BJ (cell line): ENCODE measurements at regions not wholly inside any gene's neighbourhood (a gene's known extent, or its start where the extent isn't known, plus 50 kb on each side); places are given as distances from the start of the nearest gene placed in this dataset.

Experiments used
- CTCF ChIA-PET: fragments of 350-600 bp; formaldehyde crosslinking; extraction: SDS; loops from one replicate; lab custom pipeline; 2021; ENCODE audit warnings: antibody characterized with exemption, inconsistent platforms; lab: Yijun Ruan, JAX
- POLR2A ChIA-PET: fragments of 300-600 bp; sonication (Branson Sonifier 250); formaldehyde crosslinking; extraction: SDS; loops from one replicate; lab custom pipeline; 2021; ENCODE audit warnings: antibody characterized with exemption; lab: Charles Lee
- DNase-seq: peaks from one replicate; pipeline ENCODE4 v3.0.0-alpha.2; 2011; ENCODE audit warnings: low read depth
- H3K27me3 ChIP-seq: 2 replicates; pipeline ENCODE4 v1.6.0; 2011; ENCODE audit warnings: low read length; ENCODE audit not compliant: control insufficient read depth, insufficient read depth
- H3K36me3 ChIP-seq: 2 replicates; pipeline ENCODE4 v1.5.1; 2011; ENCODE audit warnings: low read length; ENCODE audit not compliant: control insufficient read depth, insufficient read depth
- H3K4me3 ChIP-seq: 2 replicates; pipeline ENCODE4 v1.5.1; 2011; ENCODE audit warnings: low read depth, mild to moderate bottlenecking, control low read depth, low read length
- CTCF ChIP-seq: IDR thresholded peaks from 2 replicates; pipeline ENCODE4 v1.5.1; 2011; ENCODE audit warnings: low read depth, mild to moderate bottlenecking, control low read depth, inconsistent platforms, low read length, moderate library complexity; ENCODE audit not compliant: insufficient read depth

- CTCF ChIA-PET, result interaction anchor here (0.6 to 4.2 kb wide), 33 partner anchors 9 to 1288 kb away, joined by 3 to 28 read pairs (median 4); partner anchors contain the start of gene BTG1
- peak; percentile 46 for DNase-seq
- peak overlapping the region; percentile 30 for H3K4me3 ChIP-seq
- no peaks in the 10 kb centered on the region for H3K36me3 ChIP-seq
- no peak for TF ChIP-seq CTCF
- H3K27me3 ChIP-seq, result peaks cover 1% of the 10 kb centered on the region; the same call in 1 of the 2 replicates
- POLR2A ChIA-PET, result interaction anchor here (0.6 to 1.2 kb wide), 5 partner anchors 727 to 1268 kb away, joined by 3 to 8 read pairs (median 3); partner anchors contain the start of gene BTG1
These were observed 198.7 kb upstream of the DCN start for GRCh38 chr12:91381309-91381804.

GRCh38 chr12:91380631-91381030 lies 198.0 kb upstream of the DCN start:
- H3K4me3 ChIP-seq, result no peak overlapping the region
- peaks cover 3% of the 10 kb centered on the region; the same call in 1 of the 2 replicates for H3K27me3 ChIP-seq
- CTCF ChIA-PET, result interaction anchor here (1.5 to 4.2 kb wide), 5 partner anchors 8 to 1269 kb away, joined by 3 to 28 read pairs (median 20); no protein-coding TSS in a partner anchor
- no peak for DNase-seq
- POLR2A ChIA-PET, result no interaction called here
- TF ChIP-seq CTCF, result no peak
- H3K36me3 ChIP-seq, result no peaks in the 10 kb centered on the region

- ChIA-PET CTCF (interaction anchor here (1.7 to 4.2 kb wide), 2 partner anchors 13 to 1191 kb away, joined by 3 to 28 read pairs; no protein-coding TSS in a partner anchor), POLR2A (interaction anchor here (0.6 kb wide), 1 partner anchor 218 kb away, joined by 3 read pairs; no protein-coding TSS in a partner anchor)
- no peak for TF ChIP-seq CTCF
- H3K27me3 ChIP-seq, result peaks cover 3% of the 10 kb centered on the region
- no peak overlapping the region for H3K4me3 ChIP-seq
- H3K36me3 ChIP-seq, result no peaks in the 10 kb centered on the region
- no peak for DNase-seq
These were observed 196.6 kb upstream of the DCN start for GRCh38 chr12:91379051-91379775.

GRCh38 chr12:91377436-91377835 lies 194.8 kb upstream of the DCN start:
- no peak for TF ChIP-seq CTCF
- ChIA-PET POLR2A (no interaction called here), CTCF (interaction anchor here (0.8 to 1.2 kb wide), 4 partner anchors 11 to 1209 kb away, joined by 3 to 5 read pairs (median 3); no protein-coding TSS in a partner anchor)
- no peaks in the 10 kb centered on the region for H3K36me3 ChIP-seq
- peaks cover 3% of the 10 kb centered on the region for H3K27me3 ChIP-seq
- DNase-seq, result no peak
- H3K4me3 ChIP-seq, result no peak overlapping the region

GRCh38 chr12:91373086-91373485 lies 190.5 kb upstream of the DCN start:
- ChIA-PET CTCF (interaction anchor here (1.6 to 3.0 kb wide), 4 partner anchors 9 to 1278 kb away, joined by 4 to 11 read pairs (median 7); no protein-coding TSS in a partner anchor), POLR2A (no interaction called here)
- H3K4me3 ChIP-seq, result no peak overlapping the region
- DNase-seq, result no peak
- peaks cover 1% of the 10 kb centered on the region; the same call in 1 of the 2 replicates for H3K27me3 ChIP-seq
- TF ChIP-seq CTCF, result no peak
- H3K36me3 ChIP-seq, result no peaks in the 10 kb centered on the region
